Upper lobe of left lung (tissue), 4 donors: ENCODE measurements at regions not wholly inside any gene's neighbourhood (a gene's known extent, or its start where the extent isn't known, plus 50 kb on each side); places are given as distances from the start of the nearest gene placed in this dataset.

Experiments used
- CTCF ChIP-seq, 6 experiments: fragments of 450-650 bp in 4 of 6; fragments of 200-600 bp in 2 of 6; sonication (generic) in 2 of 6; IDR thresholded peaks; one replicate each; pipeline ENCODE4 v1.5.1; 2016 to 2019; ENCODE audit warnings: antibody characterized with exemption in 6 of 6
- EP300 ChIP-seq, 4 donors: sonication (generic); formaldehyde crosslinking; IDR thresholded peaks; one replicate each; pipeline ENCODE4 v1.5.1; 2017; ENCODE audit warnings: antibody characterized with exemption in 4 of 4, control low read depth in 2 of 4
- POLR2A ChIP-seq, 4 donors: fragments of 450-650 bp; IDR thresholded peaks; one replicate each; pipeline ENCODE4 v1.5.1; 2016 to 2017; ENCODE audit warnings: antibody characterized with exemption in 4 of 4, mild to moderate bottlenecking in 2 of 4
- POLR2AphosphoS5 ChIP-seq, 2 donors: sonication (generic); formaldehyde crosslinking; IDR thresholded peaks; one replicate each; pipeline ENCODE4 v1.5.1; 2017; ENCODE audit warnings: antibody characterized with exemption in 2 of 2

DNA sequence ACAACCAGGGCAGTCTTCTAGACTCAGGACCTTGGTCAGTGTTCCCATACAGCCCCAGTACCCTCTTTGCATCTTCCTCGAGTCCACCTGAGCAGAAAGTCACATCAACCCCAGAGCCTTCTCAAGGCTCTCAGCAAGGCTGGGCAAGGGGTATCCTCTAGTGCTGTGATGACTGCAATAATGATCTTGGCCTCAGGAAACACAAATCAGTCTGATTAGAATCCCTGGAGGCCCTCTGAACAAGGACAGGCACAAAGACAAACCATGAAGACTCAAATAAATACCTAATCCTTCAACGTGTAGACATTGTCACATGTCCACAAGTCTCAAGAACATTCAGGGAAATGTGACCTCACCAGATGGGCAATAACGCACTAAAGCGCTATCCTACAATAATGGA lies 468.2 kb downstream of the TBC1D4 start:
- TF ChIP-seq CTCF (IDR thresholded peaks at IDR 0.05) (no peak), POLR2AphosphoS5 (IDR thresholded peaks at IDR 0.05) (no peak), POLR2A (IDR thresholded peaks at IDR 0.05) (no peak), EP300 (IDR thresholded peaks at IDR 0.05) (no peak)
